AG04449 (cell line): ENCODE measurements at regions not wholly inside any gene's neighbourhood (a gene's known extent, or its start where the extent isn't known, plus 50 kb on each side); places are given as distances from the start of the nearest gene placed in this dataset.

Source experiments
- CTCF ChIA-PET: fragments of 350-600 bp; formaldehyde crosslinking; extraction: SDS; loops from one replicate; lab custom pipeline; 2021; ENCODE audit warnings: antibody characterized with exemption; lab: Yijun Ruan, JAX
- POLR2A ChIA-PET: fragments of 400-600, 350-600 bp; formaldehyde crosslinking; extraction: SDS; loops from one replicate; lab custom pipeline; 2020; ENCODE audit warnings: antibody characterized with exemption, inconsistent platforms; lab: Yijun Ruan, JAX
- DNase-seq: peaks from one replicate; pipeline ENCODE4 v3.0.0-alpha.2; 2010; ENCODE audit warnings: low read depth, low spot score
- H3K4me3 ChIP-seq: 2 replicates; pipeline ENCODE4 v1.5.1; 2011; ENCODE audit warnings: low read depth, mild to moderate bottlenecking, control low read depth, low read length
- CTCF ChIP-seq: IDR thresholded peaks from one replicate; pipeline ENCODE4 v1.5.1; 2011; ENCODE audit warnings: mild to moderate bottlenecking, moderate library complexity, low read length, control low read depth, inconsistent platforms; ENCODE audit not compliant: insufficient read depth; ENCODE audit errors: missing control alignments

DNA sequence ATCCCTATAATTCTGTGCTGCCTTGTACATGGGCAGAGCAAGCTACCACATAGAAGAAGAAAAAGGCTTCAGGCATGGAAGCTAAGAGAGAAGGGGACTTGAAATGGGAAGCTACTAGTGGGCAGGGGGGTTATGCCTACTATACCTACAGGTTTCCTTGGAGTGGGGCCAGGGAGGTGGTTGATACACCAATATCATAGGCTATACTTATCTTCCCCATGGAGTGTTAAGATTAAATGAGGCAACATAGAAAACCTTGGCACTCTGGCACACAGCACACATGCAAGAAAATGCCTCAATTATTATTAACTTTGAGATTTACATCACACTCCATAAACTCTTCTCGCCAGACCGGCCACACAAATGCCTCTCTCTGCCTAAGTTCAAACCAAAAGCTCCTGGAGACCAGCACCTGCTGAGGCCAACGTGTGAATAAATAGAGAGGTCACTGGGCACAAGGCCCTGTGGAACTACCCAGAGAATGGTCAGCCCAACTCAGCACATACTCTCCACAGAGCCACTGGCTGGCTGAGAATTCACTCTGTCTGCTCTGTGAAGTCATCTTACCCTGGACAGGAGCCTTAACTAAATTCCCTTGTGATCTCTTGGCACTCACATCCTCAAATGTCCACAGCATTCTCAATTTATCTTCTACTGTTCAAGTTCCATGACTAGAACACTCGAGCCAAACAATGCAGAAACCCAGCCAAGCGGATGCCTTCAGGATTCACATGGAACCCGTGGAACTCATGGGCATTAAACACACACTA is 498.7 kb downstream of the BCL11A start:
- ChIA-PET CTCF (no interaction called here), POLR2A (no interaction called here)
- DNase-seq, result no peak
- TF ChIP-seq CTCF, result no peak
- no peak overlapping the region for H3K4me3 ChIP-seq

GRCh38 chr2:60053791-60054190 is 499.7 kb downstream of the BCL11A start:
- ChIA-PET CTCF (no interaction called here), POLR2A (no interaction called here)
- no peak for TF ChIP-seq CTCF
- DNase-seq, result no peak
- H3K4me3 ChIP-seq, result no peak overlapping the region

DNA sequence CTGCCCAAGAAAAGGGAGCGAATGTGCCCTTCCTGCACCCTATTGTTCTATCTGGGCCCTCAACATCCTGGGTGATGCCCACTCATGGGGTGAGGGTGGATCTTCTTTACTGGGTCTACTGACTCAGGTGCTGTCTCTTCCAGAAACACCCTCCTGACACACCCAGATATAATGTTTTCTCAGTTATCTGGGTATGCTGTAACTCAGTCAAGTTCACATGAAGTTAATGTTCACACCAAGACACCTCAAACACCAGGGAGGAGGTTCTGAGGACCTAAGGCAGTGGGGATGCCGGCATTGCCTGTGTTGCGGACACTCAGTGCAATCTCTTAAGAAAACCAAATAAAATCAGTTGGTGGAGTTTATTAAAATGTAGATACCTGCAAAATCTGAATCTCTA is 500.9 kb downstream of the BCL11A start:
- TF ChIP-seq CTCF, result no peak
- DNase-seq, result no peak
- POLR2A ChIA-PET, result no interaction called here
- H3K4me3 ChIP-seq, result no peak overlapping the region
- CTCF ChIA-PET, result no interaction called here

GRCh38 chr2:60051991-60052390 is 501.5 kb downstream of the BCL11A start:
- CTCF ChIA-PET, result no interaction called here
- TF ChIP-seq CTCF, result no peak
- DNase-seq, result no peak
- POLR2A ChIA-PET, result no interaction called here
- H3K4me3 ChIP-seq, result no peak overlapping the region

- DNase-seq, result no peak
- ChIA-PET CTCF (no interaction called here), POLR2A (no interaction called here)
- H3K4me3 ChIP-seq, result no peak overlapping the region
- no peak for TF ChIP-seq CTCF
Observed at GRCh38 chr2:60047944-60048525, 505.4 kb downstream of the BCL11A start.

GRCh38 chr2:60047347-60047746 is 506.1 kb downstream of the BCL11A start:
- DNase-seq, result no peak
- no peak overlapping the region for H3K4me3 ChIP-seq
- ChIA-PET POLR2A (no interaction called here), CTCF (no interaction called here)
- no peak for TF ChIP-seq CTCF
